Cardiac septum (tissue), 1 donor: ENCODE measurements at regions not wholly inside any gene's neighbourhood (a gene's known extent, or its start where the extent isn't known, plus 50 kb on each side); places are given as distances from the start of the nearest gene placed in this dataset.

Experiments
- DNase-seq: peaks from one replicate; pipeline ENCODE4 v3.0.0-alpha.2; 2020; ENCODE audit warnings: low spot score
- intact Hi-C: fragments of 100-400 bp; cut with DNase I; formaldehyde crosslinking; loops from one replicate; pipeline ENCODE4 v1.14.0; 2022
- donor health status: DM: no; HTN: no; CAD: no.

GRCh38 chr3:124444075-124444474 is 286.2 kb upstream of the UMPS start:
- no peak for DNase-seq

GRCh38 chr3:124444896-124445295 is 285.4 kb upstream of the UMPS start:
- no peak for DNase-seq
- intact Hi-C loops: no loop called here

More at GRCh38 chr3:124444075-124444474, 286.2 kb upstream of the UMPS start:
- intact Hi-C loops: no loop called here

GRCh38 chr3:124447845-124448244 is 282.4 kb upstream of the UMPS start:
- no peak for DNase-seq
- intact Hi-C loops: no loop called here

GRCh38 chr3:124448954-124449353 is 281.3 kb upstream of the UMPS start:
- intact Hi-C loops: no loop called here
- no peak for DNase-seq

- no peak for DNase-seq
- intact Hi-C loops: no loop called here
These were observed 279.9 kb upstream of the UMPS start for GRCh38 chr3:124450366-124450765.

- intact Hi-C loops: no loop called here
- DNase-seq: no peak
These were observed 278.5 kb upstream of the UMPS start for GRCh38 chr3:124451630-124452317.

GRCh38 chr3:124453189-124453588 is 277.1 kb upstream of the UMPS start:
- DNase-seq: no peak
- intact Hi-C loops: no loop called here

- intact Hi-C loops: no loop called here
- no peak for DNase-seq
These were observed 274.4 kb upstream of the UMPS start for GRCh38 chr3:124455891-124456290.

- intact Hi-C loops: no loop called here
- no peak for DNase-seq
These were observed 273.7 kb upstream of the UMPS start for GRCh38 chr3:124456506-124456905.

GRCh38 chr3:124459678-124460077 is 270.6 kb upstream of the UMPS start:
- no peak for DNase-seq
- intact Hi-C loops: no loop called here

- no peak for DNase-seq
- intact Hi-C loops: no loop called here
These were observed 269.1 kb upstream of the UMPS start for GRCh38 chr3:124461126-124461525.

- intact Hi-C loops: no loop called here
- DNase-seq: no peak
These were observed 268.2 kb upstream of the UMPS start for GRCh38 chr3:124461838-124462632.

- intact Hi-C loops: no loop called here
- no peak for DNase-seq
These were observed 267.0 kb upstream of the UMPS start for GRCh38 chr3:124463234-124463633.

GRCh38 chr3:124467980-124468902 is 262.0 kb upstream of the UMPS start:
- no peak for DNase-seq
- intact Hi-C loops: loop anchor here (1.0 to 5.0 kb wide), 3 partner anchors 117 to 451 kb away; no protein-coding TSS in a partner anchor

GRCh38 chr3:124469555-124469954 is 260.7 kb upstream of the UMPS start:
- no peak for DNase-seq
- intact Hi-C loops: loop anchor here (5.0 kb wide), 1 partner anchor 392 kb away; no protein-coding TSS in a partner anchor

- intact Hi-C loops: no loop called here
- DNase-seq: no peak
These were observed 251.4 kb upstream of the UMPS start for GRCh38 chr3:124478830-124479229.

GRCh38 chr3:124483915-124484470 is 246.3 kb upstream of the UMPS start:
- no peak for DNase-seq
- intact Hi-C loops: no loop called here

GRCh38 chr3:124486324-124486723 is 243.9 kb upstream of the UMPS start:
- intact Hi-C loops: no loop called here
- DNase-seq: no peak

GRCh38 chr3:124489506-124489905 is 240.7 kb upstream of the UMPS start:
- intact Hi-C loops: no loop called here
- DNase-seq: no peak

GRCh38 chr3:124491098-124491497 is 239.2 kb upstream of the UMPS start:
- intact Hi-C loops: loop anchor here (5.0 kb wide), 1 partner anchor 61 kb away; no protein-coding TSS in a partner anchor
- no peak for DNase-seq
